ENCODE measurements at regions not wholly inside any gene's neighbourhood (a gene's known extent, or its start where the extent isn't known, plus 50 kb on each side); places are given as distances from the start of the nearest gene placed in this dataset.

DNA sequence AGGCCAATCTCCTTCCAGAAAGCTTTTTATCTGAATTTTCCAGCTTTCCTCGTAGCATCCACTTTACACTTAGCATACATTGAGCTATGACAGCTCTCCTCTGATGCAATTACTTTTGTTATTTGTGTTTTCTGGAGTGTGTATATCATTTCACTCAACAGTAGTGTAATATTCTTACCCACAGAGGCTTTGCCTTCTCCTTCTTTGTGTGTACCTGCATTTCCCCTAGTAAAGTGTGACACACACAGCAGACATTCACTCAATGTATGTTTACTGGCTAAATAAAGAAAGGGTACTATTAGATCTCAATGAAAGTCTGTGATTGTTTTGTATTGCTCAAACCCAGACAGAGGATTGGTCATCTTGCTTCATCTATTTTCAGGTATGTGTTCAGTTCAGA lies 193.7 kb upstream of the MEX3C start:
- H3K4me2 ChIP-seq (ENCODE audit: insufficient read depth, insufficient read length, low read length): no peak overlapping the region
- TF ChIP-seq, protein P1, sequence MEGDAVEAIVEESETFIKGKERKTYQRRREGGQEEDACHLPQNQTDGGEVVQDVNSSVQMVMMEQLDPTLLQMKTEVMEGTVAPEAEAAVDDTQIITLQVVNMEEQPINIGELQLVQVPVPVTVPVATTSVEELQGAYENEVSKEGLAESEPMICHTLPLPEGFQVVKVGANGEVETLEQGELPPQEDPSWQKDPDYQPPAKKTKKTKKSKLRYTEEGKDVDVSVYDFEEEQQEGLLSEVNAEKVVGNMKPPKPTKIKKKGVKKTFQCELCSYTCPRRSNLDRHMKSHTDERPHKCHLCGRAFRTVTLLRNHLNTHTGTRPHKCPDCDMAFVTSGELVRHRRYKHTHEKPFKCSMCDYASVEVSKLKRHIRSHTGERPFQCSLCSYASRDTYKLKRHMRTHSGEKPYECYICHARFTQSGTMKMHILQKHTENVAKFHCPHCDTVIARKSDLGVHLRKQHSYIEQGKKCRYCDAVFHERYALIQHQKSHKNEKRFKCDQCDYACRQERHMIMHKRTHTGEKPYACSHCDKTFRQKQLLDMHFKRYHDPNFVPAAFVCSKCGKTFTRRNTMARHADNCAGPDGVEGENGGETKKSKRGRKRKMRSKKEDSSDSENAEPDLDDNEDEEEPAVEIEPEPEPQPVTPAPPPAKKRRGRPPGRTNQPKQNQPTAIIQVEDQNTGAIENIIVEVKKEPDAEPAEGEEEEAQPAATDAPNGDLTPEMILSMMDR (conservative IDR thresholded peaks at IDR 0.05): no peak
- H2BK20ac ChIP-seq (ENCODE audit: low read depth, low read length, poor library complexity, severe bottlenecking): no peak overlapping the region
- no CpG with 5 or more reads among the region's 1 CpG for WGBS (ENCODE audit: extremely low coverage, insufficient read length, low lambda C conversion rate)
- H3K4me1 ChIP-seq (ENCODE audit: insufficient read depth, low read length): no peaks in the 10 kb centered on the region
- no peak overlapping the region for H2AK5ac ChIP-seq (ENCODE audit: insufficient read length, low read length)
- no peak overlapping the region for H4K8ac ChIP-seq (replicated peaks; ENCODE audit: insufficient read length, low read depth, low read length)
- H2BK120ac ChIP-seq (ENCODE audit: low read depth, low read length, poor library complexity, severe bottlenecking): no peak overlapping the region
- H3K23me2 ChIP-seq (ENCODE audit: insufficient read length, low read depth, low read length, poor library complexity, severe bottlenecking): no peaks in the 10 kb centered on the region
- Mint-ChIP-seq H3K4me3 (no peak overlapping the region), H3K9me3 (peaks cover 2 to 4% of the 10 kb centered on the region in 2 experiments; a peak in 2 of 5 replicates), H3K36me3 (ENCODE audit: insufficient read depth in 1 of 3, low read depth in 3 of 3) (peaks cover 0 to 13% (median 0%) of the 10 kb centered on the region in 3 experiments; a peak in 3 of 7 replicates), H3K27ac (no peak overlapping the region), H3K27me3 (ENCODE audit: low read depth) (no peaks in the 10 kb centered on the region), H3K4me1 (peaks cover 4 to 5% of the 10 kb centered on the region in 2 experiments; a peak in 2 of 4 replicates)
- H3K56ac ChIP-seq (ENCODE audit: insufficient read length, low read depth, low read length): no peak overlapping the region
- H2BK15ac ChIP-seq (ENCODE audit: low read depth, low read length): no peak overlapping the region
- no peak overlapping the region for H4K91ac ChIP-seq (ENCODE audit: insufficient read length, low read depth, low read length)
- DNase-seq: no peak
- H2BK12ac ChIP-seq (ENCODE audit: insufficient read length, low read depth, low read length): no peak overlapping the region
- H3K14ac ChIP-seq (ENCODE audit: insufficient read depth, low read length): no peak overlapping the region
- H3K23ac ChIP-seq (ENCODE audit: insufficient read length, low read depth, low read length): no peak overlapping the region
- H3K79me2 ChIP-seq (ENCODE audit: insufficient read depth, low read length): no peaks in the 10 kb centered on the region
- no peak overlapping the region for H2AFZ ChIP-seq (ENCODE audit: low read length)
- H3K4ac ChIP-seq (ENCODE audit: low read depth, low read length): no peak overlapping the region
- H3K9ac ChIP-seq (ENCODE audit: extremely low read depth, insufficient read length, low read length): no peak overlapping the region
- peaks cover 10% of the 10 kb centered on the region for H3K9me3 ChIP-seq (ENCODE audit: control insufficient read depth, low read depth, low read length)
- H3K27me3 ChIP-seq (ENCODE audit: insufficient read depth, low read length): no peaks in the 10 kb centered on the region
- H4K5ac ChIP-seq (ENCODE audit: insufficient read length, low read depth, low read length): no peak overlapping the region
- no peaks in the 10 kb centered on the region for H3K79me1 ChIP-seq (ENCODE audit: insufficient read depth, low read depth, low read length, poor library complexity, severe bottlenecking)
- no peaks in the 10 kb centered on the region for H4K20me1 ChIP-seq (ENCODE audit: control insufficient read depth, insufficient read depth, insufficient read length)
- H3K18ac ChIP-seq (ENCODE audit: insufficient read length, low read depth, low read length): no peak overlapping the region
- H2BK5ac ChIP-seq (ENCODE audit: insufficient read length, low read length): no peak overlapping the region
- H3K27ac ChIP-seq (ENCODE audit: insufficient read length, low read depth, low read length): no peak overlapping the region
- no peak overlapping the region for H3T11ph ChIP-seq (ENCODE audit: low read length)
